ENCODE measurements at regions not wholly inside any gene's neighbourhood (a gene's known extent, or its start where the extent isn't known, plus 50 kb on each side); places are given as distances from the start of the nearest gene placed in this dataset.
A peak's percentile ranks its signal among the peaks of the same experiment; 100 is the strongest.

DNA sequence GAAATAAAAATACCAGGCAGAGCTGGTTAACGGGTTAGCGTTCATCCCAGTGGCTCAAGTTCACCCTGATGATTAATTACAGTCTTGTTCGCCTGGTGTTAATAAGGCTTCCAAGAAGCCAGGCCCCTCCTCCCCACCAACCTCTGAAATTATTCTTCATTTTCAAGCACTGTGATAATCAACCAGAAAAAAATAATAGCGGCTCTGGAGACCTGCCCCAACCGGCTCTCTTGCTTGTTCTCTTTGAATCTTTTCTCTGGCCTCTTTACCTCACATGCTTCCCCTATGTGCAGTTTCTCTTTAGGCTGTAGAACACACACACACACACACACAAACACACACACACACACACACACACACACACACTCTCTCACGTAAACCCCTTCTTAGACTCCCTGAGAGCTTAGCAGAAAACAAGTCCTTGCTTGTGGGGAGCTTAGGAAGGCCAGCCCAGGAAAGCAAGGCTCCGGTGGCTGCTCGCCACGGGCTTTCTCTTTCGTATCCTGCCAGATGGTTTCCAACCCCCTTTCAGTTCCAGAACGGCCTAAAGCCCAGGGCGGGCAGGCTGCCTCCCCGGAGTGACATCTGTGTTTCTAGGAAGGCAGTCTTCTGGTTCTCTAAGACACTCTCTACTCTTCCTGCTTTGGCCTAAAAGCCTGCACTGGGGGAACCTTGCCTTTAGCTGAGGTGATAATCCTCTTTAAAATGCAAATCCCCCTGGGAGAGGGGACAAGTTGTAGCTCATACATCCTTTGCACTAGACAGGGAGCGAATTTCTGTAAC lies 106.4 kb upstream of the SESN3 start:
- DNase-seq (ENCODE audit: low spot score in 2 of 2, unreplicated experiment in 2 of 2), result peak in 1 of 2 experiments; percentile 49
- Mint-ChIP-seq H3K9me3 (no peaks in the 10 kb centered on the region), H3K36me3 (no peaks in the 10 kb centered on the region), H3K27me3 (ENCODE audit: low read depth) (no peaks in the 10 kb centered on the region), H3K27ac (no peak overlapping the region), H3K4me1 (peaks cover 25% of the 10 kb centered on the region), H3K4me3 (no peak overlapping the region)
- TF ChIP-seq, protein P1, sequence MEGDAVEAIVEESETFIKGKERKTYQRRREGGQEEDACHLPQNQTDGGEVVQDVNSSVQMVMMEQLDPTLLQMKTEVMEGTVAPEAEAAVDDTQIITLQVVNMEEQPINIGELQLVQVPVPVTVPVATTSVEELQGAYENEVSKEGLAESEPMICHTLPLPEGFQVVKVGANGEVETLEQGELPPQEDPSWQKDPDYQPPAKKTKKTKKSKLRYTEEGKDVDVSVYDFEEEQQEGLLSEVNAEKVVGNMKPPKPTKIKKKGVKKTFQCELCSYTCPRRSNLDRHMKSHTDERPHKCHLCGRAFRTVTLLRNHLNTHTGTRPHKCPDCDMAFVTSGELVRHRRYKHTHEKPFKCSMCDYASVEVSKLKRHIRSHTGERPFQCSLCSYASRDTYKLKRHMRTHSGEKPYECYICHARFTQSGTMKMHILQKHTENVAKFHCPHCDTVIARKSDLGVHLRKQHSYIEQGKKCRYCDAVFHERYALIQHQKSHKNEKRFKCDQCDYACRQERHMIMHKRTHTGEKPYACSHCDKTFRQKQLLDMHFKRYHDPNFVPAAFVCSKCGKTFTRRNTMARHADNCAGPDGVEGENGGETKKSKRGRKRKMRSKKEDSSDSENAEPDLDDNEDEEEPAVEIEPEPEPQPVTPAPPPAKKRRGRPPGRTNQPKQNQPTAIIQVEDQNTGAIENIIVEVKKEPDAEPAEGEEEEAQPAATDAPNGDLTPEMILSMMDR (IDR thresholded peaks at IDR 0.05; ENCODE audit: unreplicated experiment), result no peak

- Mint-ChIP-seq H3K27ac (peak overlapping the region; percentile 74), H3K4me3 (no peak overlapping the region), H3K4me1 (peaks cover 25% of the 10 kb centered on the region), H3K27me3 (ENCODE audit: low read depth) (no peaks in the 10 kb centered on the region), H3K36me3 (no peaks in the 10 kb centered on the region), H3K9me3 (no peaks in the 10 kb centered on the region)
- TF ChIP-seq, protein P1 (IDR thresholded peaks at IDR 0.05; ENCODE audit: unreplicated experiment), result no peak
- DNase-seq (ENCODE audit: low spot score in 2 of 2, unreplicated experiment in 2 of 2), result no peak
Measured at GRCh38 chr11:95335989-95336388, 105.0 kb upstream of the SESN3 start.

DNA sequence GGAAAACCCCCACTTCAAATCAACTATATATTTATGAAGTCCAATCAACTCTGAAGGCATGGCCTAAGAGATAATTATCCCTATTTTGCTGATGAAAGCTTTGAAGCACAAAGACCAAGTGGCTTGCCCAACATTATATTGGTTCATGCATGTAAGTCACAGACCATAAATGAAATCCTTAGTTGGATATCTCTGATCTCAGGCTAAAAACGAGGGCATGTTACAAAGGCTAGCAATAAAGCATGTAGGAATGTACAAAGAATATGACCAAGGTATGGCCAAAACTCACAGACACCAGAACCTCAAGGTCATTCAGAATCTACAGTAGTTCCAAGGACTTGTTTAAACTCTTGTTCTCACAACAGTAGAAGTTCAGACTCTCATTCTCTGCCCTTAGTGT lies 100.2 kb upstream of the SESN3 start:
- no peaks in the 10 kb centered on the region for H3K36me3 Mint-ChIP-seq
- no peaks in the 10 kb centered on the region for H3K27me3 Mint-ChIP-seq (ENCODE audit: low read depth)
- H3K4me1 Mint-ChIP-seq, result peaks cover 39% of the 10 kb centered on the region
- TF ChIP-seq, protein P1 (IDR thresholded peaks at IDR 0.05; ENCODE audit: unreplicated experiment), result no peak
- no peak overlapping the region for H3K4me3 Mint-ChIP-seq
- H3K9me3 Mint-ChIP-seq, result no peaks in the 10 kb centered on the region
- no peak overlapping the region for H3K27ac Mint-ChIP-seq
- DNase-seq (ENCODE audit: low spot score in 2 of 2, unreplicated experiment in 2 of 2), result no peak

DNA sequence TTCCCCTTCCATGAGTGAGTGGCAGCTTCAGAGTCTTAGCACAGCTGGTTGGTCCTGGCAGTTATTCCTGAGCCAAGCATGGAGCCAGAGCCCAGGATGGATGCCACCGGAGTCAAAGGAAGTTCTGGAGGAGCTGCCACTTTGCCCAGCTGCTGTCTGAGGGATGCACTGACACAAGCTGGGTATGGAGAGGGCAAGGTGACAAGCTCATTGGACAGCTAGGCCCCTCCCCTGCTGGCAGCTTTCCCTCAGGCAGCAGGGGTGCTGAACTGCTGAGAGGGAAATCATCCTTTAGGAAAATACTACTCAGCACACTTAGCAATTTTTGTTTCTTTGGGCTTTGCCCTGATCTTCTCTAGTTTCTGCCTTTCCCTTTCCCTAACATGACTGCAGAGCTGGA lies 99.3 kb upstream of the SESN3 start:
- Mint-ChIP-seq H3K4me3 (no peak overlapping the region), H3K4me1 (peaks cover 46% of the 10 kb centered on the region), H3K36me3 (no peaks in the 10 kb centered on the region), H3K27me3 (ENCODE audit: low read depth) (no peaks in the 10 kb centered on the region), H3K9me3 (no peaks in the 10 kb centered on the region), H3K27ac (no peak overlapping the region)
- DNase-seq (ENCODE audit: low spot score in 2 of 2, unreplicated experiment in 2 of 2), result no peak
- TF ChIP-seq, protein P1 (IDR thresholded peaks at IDR 0.05; ENCODE audit: unreplicated experiment), result no peak

- TF ChIP-seq, protein P1 (IDR thresholded peaks at IDR 0.05; ENCODE audit: unreplicated experiment), result no peak
- H3K9me3 Mint-ChIP-seq, result peaks cover 2% of the 10 kb centered on the region
- H3K27ac Mint-ChIP-seq, result no peak overlapping the region
Measured at GRCh38 chr11:95327273-95327948, 96.4 kb upstream of the SESN3 start.

More at GRCh38 chr11:95327273-95327948, 96.4 kb upstream of the SESN3 start:
- H3K27me3 Mint-ChIP-seq (ENCODE audit: low read depth), result no peaks in the 10 kb centered on the region
- peaks cover 2% of the 10 kb centered on the region for H3K36me3 Mint-ChIP-seq
- H3K4me3 Mint-ChIP-seq, result no peak overlapping the region
- H3K4me1 Mint-ChIP-seq, result peaks cover 40% of the 10 kb centered on the region
- DNase-seq (ENCODE audit: low spot score in 2 of 2, unreplicated experiment in 2 of 2), result no peak
